HG03457 (cell line): ENCODE measurements at regions not wholly inside any gene's neighbourhood (a gene's known extent, or its start where the extent isn't known, plus 50 kb on each side); places are given as distances from the start of the nearest gene placed in this dataset.

Experiments
- ATAC-seq: cut with Tn5 transposase; IDR thresholded peaks from one replicate; pipeline ENCODE4 v1.9.1; 2021; ENCODE audit warnings: moderate number of reproducible peaks; ENCODE audit not compliant: unreplicated experiment

DNA sequence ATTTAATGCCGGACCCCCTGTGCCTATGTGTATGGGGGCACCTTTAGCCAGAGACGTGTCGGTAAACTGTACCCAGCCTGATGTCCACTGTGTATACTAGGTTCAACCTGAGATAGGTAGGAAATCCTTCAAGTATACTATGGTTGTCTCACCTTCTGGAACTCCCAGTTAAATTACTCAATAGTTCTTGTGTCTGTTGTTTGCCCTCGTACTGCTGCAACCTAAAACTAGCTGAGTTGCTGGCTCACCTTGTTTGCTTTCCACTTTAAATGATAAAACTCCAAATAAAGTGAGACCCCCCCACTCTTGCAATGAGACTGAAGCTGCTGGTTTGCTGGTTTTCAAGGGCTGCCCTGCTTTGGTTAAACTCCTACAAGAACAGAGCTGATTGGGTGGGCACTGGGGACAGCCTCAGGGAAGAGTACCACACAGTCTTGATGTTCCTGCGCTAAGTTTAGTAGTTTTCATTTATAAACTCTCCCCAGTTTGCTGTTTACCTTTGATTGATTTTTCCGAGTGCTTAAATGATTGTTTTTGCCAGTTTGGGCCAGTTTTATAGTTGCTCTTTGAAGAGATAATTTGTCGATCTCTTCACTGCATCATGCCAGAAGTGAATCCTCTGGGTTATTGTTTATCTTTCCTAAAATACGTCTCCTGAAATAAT, 1281.8 kb upstream of the MAP3K7 start:
- no peak for ATAC-seq

DNA sequence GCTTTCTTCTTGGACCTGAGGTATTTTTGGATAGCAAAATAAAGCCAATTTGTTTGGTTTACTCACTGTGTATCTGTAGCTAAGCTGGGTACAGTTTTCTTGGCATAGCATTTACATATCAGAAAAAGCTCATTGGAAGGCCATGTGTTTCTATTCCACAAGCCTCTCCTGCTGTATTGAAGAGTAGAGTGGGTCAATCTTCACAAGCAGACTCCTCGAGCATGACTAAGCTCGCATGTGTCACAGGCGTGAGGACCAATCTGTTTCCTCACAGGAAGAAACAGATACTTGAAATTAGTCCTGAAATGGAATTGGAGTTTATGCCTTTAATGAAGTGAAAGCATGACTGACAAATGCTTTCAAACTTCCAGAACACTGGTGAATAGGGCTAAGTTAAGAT, 1279.0 kb upstream of the MAP3K7 start:
- no peak for ATAC-seq

DNA sequence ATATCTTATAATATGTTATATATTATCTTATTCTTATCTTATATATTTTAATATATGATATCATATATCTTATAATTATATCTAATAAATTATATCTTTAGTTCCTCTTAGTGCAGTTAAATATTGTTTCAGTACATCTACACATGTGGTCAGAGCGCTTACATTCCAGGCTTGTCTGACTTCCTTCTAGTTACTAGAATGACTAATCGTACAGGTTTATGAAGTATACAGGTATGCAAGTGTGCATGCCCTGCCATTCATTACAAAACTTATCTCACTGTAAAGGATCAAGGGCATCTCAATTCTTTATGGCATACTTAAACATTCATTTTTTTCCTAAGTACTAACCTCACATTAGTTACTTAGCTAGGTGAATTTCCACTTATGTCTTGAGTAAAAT, 1278.0 kb upstream of the MAP3K7 start:
- no peak for ATAC-seq

DNA sequence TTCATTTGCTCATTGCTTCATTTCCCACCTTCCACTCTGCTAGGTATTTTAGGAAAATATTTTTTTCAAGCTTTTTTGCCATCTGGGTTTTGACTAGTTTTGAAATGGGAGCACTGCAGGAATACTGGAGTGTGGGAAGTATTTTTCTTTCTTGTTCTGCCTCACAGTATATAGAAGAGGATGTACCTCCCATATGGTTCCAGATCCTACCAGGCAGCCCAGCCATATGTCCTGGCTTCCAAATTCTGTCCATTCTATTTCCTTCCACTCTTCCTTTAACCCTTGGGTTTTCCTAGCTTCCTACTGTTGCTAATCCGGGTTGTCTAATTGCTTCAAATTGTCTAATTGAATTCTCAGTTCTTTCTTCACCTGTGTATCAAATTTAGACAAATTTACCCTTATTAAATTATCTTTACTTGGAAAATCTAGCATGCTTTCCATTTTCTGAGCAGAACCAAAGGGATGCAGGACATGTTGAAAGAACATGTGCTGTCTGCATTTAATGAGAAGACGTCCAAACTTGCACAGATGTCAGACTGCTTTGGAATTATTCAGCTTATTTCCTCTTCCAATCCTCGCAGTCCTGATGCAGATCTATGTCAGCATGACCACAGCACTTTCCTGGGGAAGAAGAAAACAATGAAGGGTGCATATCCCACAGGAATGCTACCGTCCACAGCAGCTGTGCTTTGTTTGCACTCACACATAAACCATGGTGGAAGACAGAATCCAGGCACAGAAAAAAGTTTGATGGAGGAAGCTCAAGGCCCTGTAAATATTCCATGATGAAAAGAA, 1273.9 kb upstream of the MAP3K7 start:
- no peak for ATAC-seq

DNA sequence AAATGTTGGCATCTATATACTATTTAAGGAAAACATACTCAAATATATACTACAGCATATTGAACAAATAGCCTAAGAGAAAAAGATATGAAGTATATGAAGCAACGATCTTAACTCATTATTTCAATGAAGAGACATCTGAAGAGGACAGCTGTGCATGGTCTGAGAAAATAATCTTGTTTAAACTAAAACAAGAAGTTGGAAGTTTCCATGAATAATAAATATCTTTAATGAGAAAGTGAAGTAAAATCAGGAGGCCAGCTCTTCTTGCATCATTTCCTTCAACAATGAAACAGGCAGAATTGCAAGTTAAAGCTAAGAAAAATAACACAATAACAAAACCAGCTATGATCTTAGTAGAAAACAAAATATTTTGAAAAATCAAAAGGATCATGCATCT, 1265.4 kb upstream of the MAP3K7 start:
- ATAC-seq: no peak

DNA sequence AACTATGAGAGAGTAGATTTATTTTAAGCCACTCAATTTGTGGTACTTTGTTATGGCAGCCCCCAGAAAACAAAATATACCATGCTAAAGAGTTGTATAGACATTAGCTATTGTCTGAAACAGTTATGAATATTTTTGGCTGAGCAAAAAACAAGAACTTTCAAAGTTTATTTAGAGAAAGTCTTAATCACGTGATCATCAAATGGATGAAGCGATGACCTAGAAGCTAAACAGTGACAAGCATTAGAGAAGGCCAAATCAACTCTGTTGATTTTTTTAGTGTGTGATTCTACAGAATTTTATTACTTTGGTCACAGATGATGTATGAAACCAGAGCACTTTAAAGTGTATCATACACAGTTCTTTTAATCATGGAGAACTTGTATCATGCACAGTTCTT, 1247.9 kb upstream of the MAP3K7 start:
- ATAC-seq: no peak

DNA sequence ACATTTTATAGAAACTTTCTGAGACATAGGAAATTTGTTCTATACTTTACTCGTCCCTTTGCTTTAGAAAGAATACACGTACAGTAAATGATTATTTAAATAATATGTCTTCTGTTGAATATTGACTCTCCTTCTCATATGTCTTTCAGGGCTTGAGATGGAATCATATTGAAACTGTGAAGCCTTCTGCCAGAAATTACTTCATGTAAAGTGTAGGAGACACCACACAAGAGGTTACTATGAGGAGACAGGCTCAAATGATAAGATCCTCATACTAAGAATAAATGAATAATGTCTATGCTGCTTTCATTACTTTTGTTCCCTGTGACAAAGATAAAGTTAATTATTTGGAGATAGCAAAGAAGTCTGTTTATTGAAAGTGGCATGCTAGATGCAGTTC, 1240.3 kb upstream of the MAP3K7 start:
- no peak for ATAC-seq

DNA sequence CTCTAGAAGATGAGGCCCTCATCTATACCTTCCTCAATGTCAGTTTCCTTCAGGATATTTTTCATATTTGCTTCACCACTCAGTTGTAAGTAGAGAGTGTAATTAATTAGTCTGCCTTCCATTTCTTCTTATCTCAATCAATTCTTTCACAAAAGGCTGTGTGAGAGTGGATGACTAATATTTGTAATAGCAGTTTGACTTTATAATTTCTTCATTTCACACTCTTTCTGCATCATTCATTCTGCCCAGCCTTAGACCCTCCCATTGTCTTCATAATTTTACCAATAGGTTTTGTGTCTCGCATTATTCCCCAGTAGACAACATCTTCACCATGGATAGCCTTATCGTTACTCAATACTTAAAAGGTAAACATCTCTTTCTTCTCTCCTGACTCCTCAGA, 1239.3 kb upstream of the MAP3K7 start:
- ATAC-seq: no peak

DNA sequence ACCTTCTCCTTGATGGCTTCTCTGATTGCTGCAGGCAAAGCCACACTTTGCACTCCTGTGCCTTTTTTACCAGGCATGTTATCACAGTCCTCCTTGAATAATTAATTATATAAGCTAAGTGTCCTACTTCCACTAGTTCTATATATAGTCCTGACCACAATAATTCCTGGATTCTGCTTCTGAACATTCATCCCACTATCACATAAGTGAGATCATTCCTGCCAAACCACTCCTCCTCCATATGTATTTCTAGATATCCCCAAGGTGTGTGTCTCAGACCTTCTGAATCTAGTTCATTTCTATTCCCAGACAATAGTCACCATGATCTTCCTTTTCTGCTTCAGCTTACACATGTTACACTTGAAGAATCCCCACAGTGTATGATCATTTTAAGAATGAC, 1237.5 kb upstream of the MAP3K7 start:
- no peak for ATAC-seq

DNA sequence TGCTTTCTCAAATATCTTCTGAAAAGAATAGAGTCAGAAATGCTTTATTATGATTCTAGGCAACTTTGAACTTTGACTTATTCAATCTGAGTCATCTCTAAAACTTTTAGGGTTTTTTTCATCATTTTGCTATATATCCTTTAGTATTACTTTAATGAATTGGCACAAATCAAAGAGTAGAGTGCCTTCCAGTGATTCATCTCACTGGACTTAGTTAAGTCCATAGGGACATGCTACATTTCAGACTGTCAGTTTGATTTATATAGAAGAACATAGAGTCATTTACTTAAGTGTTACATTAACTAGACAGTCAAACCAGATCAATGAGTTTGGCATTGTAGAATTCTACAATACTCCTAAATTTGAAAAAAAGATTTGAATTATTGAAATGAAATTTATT, 1235.7 kb upstream of the MAP3K7 start:
- ATAC-seq: no peak

DNA sequence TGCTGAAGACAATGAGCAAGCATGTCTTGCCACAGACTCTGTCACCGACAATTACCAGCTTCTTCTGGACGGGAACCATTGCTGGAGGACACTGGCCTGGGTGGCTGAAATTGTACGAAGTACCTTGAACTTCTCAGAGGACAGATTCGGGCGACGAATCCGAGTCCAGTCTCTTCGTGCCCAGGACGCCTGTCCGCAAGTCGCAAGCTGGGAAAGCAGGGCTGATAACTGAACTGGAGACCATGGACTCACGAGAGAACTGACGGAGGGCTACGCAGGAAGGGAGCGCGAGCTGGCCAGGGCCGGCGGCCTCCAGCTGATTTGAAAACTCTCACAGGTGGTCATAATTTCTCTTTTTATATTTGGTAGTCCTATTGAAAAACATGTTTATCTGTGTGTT, 1229.5 kb upstream of the MAP3K7 start:
- no peak for ATAC-seq

DNA sequence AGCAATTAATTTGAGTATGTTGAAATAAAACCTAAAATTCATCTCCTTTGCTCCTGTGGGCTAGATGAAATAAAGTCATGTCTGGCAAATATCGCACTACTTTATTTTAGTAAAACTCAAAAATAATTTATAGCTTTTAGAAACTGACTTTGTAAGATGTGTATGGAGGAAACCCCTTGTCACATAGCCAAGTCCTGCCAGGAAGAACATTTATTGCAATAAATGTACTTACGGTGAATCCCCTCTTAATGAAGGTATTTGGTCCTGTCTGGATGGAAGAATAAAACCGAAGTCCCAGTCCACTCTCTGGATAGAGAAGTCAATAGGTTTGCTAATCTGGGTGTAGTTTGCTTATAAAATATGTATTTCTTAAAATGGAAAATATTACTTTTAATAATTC, 1226.8 kb upstream of the MAP3K7 start:
- no peak for ATAC-seq

DNA sequence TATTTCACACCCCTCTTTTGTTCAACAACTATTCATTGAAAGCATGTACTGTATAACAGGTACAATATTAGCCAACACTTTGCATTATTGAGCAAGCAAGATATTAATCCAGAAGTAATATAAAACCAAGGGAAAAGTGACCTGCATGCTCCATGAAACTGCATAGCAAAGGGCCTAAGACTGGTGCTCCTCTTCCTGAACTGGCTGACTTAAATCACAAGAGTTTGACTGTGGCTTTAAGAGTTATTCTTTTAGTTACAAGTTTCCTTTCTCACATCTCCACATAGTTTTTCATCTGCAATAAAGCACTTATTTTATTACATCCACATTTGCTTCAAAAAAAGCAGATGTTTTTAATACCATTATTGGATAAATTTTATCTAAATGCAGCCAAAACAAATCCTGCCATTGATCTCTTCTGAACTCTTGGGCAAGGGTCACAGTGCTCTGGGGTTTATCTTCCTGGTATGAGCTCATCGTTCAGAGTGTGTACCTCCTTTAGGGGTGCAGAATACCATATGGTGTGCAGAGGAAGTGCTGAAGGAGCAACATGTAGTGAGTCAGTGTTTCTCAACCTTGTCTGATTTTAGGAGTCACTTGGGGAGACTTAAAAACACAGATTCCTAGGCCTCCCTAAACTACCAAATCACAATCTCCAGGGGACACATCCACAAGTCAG, 1225.9 kb upstream of the MAP3K7 start:
- ATAC-seq: no peak

DNA sequence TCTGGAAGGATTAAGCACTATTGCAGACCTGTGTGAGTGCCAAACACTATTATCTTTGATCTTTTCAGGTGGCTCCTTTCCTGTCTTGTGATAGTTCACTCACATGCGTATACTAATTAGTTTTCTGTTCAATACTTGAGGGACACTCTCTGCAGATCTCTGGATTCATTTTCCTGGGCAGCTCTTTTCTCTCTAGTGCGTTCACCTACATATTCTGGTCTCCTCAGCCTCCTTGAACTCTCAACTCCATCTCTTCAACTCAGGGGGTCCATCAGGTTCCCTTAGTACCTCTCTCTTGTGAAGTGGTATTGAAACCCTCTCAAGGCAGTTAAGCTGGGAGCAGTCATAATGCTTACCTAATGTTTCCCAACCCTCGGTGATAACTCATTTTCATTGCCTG, 1218.1 kb upstream of the MAP3K7 start:
- ATAC-seq: no peak

DNA sequence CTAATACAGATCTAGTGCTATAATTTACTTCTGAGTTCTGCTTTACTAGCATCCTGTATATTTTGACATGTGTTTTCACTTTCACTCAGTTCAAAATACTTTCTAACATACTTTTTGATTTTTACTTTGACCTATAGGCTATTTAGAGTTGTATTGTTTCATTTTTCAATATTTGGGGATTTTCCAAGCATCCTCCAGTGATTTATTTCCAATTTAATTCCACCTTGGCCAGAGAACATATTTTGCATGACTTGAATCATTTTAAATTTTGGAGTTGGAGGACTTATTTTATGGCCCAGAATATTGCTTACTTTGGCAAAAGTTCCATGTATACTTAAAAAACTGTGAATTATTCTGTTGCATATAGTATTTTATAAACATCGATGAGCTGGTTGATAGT, 1215.6 kb upstream of the MAP3K7 start:
- no peak for ATAC-seq

DNA sequence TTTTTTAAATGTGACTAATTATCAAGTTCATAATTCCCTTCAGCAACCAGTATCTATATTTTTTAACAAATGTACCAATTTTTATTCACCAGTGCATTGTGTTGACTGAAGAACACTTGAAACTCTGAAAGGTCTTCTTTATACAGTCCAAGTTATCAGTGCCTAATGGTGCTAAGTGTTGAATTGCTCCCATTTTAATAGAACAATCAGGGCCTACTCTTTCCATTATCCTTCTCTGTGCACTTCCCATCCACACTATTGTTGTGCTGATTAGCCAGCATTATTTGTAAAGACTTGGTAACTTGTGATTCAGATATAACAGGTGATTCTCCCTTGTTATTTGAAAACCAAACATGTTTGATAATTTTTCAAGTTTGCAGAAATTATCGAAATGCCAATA, 1209.7 kb upstream of the MAP3K7 start:
- ATAC-seq: no peak

DNA sequence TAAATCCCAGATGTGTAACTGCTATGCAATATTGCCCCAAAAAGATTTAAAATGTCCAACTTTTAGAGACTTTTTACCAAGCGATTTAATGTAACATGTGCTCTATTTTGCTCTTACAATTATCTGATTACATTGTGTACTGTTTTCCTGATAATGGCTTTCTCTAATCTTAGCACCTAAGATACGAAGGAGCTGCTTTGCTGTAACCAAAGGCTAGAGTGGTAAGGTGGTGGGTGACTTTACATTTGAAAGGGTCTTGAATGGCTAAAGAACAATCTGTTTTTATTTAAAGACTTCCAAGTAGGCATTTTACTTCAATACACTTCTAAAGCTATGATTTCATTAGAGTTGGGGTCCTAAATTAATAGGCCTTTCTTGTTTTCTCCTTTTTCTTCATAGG, 1201.6 kb upstream of the MAP3K7 start:
- no peak for ATAC-seq

DNA sequence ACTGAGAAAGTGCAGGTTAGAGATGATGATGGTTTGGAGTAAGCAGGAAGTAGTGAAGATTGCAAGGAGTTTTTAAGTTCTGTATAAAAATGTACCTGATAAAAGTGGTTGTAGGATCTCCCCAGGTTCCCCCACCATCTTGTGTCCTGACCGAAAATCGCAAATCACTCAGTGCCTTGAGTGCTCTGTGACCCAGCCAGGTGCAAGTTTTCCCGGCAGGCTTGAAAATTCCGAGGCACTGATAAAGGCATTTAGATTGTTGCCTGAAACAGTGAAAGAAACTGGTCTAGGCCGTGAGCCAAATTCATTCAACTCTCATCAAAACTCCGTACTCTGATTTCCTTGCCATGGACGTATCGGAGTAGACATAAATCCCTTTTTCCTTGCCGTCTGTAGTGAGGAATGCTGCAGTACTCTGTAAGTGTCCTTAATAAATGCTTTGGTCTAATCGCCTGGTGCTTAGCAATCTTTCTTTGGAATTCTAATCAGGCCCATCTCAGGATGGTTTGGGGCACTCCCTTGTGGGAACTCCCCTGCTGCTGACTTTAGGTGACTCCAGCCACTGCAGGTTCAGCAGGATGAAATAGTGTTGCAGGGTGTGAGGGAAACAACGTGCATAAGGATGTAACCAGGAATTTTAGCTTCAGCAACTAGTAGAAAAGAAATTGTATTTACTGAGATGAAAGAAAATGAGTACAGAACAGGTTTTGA, 1199.8 kb upstream of the MAP3K7 start:
- ATAC-seq: no peak

DNA sequence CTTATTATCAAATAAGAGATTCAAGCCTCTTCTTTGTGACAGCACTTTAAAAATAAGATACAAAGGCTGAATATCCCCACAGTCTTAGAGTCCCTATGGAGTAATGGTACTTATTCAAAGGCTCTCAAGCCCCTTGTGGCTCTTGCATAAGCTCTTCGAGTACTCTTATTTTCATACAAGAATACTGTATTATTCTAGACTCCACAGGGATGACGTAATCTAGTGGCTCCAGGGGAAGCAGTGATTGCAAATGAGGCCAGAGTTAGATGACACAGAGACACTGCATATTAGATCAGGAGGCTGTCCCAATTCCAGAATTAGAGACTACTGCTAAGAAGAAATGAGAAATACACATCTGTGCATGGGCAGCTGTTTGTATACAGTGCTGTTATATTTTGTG, 1195.9 kb upstream of the MAP3K7 start:
- no peak for ATAC-seq

DNA sequence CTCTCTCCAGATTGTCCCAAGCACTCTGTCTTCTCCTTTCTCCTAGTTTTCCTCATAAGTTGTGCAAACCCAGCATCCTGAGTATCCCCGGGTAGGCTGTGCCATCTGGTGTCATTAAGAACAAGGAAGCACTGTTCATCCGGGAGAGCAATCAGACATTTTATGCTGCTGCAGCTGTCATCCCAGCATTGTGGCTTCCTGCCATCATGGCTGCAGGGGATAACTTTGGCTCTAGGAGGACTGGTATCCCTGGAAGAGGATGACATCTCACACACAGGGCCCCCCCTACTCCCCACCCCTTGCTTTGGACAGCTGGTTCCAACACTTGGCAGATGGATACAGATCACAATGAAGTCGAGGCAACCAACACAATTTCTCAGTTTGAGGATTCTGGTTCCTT, 1195.1 kb upstream of the MAP3K7 start:
- no peak for ATAC-seq

DNA sequence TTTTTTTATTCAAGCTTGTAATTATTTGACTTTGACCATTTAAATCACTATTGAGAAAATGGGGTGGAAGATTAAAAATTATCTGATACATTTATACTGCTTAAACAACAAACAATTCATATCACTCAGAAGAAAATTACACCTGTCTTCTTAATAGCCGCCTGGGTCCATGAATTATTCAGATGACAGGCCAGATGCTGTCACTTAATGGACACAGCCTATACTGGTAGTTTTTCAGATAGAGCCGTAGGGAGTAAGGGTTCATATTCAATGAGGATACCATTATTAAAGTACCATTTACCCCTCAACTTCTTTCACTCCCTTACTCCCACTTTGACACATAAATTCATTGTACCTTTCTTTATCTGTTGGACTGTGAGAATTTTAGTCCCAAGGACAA, 1193.4 kb upstream of the MAP3K7 start:
- ATAC-seq: no peak

DNA sequence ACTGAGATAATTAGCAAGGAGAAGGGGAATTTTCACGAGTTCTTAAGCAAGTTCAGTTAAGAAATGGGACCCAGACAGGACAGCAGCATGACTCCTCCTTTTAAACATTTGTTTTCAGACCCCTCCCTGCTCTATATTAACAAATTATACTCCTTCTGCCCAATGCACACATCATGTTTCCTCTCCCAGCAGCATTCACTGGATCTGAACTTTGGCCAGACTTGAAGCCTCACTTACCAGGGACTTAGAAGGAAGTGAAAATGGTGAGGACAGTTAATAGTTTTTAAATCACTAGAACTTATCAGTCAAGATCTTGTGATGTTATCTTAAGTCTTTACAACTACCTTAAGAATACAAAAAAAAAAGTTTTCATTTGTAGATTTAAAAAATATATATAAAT, 1174.7 kb upstream of the MAP3K7 start:
- no peak for ATAC-seq
